GM21529 (cell line): ENCODE measurements at regions not wholly inside any gene's neighbourhood (a gene's known extent, or its start where the extent isn't known, plus 50 kb on each side); places are given as distances from the start of the nearest gene placed in this dataset.
A peak's percentile ranks its signal among the peaks of the same experiment; 100 is the strongest.
"Not testable (repeated sequence)": the region's sequence is repeated elsewhere in the genome, so short reads cannot be mapped to it uniquely, and the experiment has no call there.

Experiments
- ATAC-seq: cut with Tn5 transposase; IDR thresholded peaks from one replicate; pipeline ENCODE4 v1.9.1; 2021; ENCODE audit not compliant: unreplicated experiment

DNA sequence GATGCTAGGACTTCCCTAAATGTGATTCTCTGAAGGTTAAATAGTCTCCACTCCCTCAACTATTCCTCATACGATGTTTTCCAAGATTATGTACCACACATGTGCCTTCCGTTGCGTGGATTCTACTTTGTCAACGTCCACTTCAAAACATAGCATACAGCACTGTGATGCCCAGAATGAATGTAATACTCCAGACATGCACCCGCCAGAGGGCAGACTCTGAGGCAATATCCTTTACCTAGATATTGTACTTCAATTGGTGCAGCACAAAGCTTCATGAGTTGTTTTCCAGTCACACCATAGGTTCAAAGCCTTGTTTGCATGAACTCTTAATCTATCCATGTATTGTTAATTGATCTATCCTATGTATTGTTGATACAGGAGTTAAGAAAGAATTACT is 201.0 kb upstream of the NABP1 start:
- no peak for ATAC-seq

DNA sequence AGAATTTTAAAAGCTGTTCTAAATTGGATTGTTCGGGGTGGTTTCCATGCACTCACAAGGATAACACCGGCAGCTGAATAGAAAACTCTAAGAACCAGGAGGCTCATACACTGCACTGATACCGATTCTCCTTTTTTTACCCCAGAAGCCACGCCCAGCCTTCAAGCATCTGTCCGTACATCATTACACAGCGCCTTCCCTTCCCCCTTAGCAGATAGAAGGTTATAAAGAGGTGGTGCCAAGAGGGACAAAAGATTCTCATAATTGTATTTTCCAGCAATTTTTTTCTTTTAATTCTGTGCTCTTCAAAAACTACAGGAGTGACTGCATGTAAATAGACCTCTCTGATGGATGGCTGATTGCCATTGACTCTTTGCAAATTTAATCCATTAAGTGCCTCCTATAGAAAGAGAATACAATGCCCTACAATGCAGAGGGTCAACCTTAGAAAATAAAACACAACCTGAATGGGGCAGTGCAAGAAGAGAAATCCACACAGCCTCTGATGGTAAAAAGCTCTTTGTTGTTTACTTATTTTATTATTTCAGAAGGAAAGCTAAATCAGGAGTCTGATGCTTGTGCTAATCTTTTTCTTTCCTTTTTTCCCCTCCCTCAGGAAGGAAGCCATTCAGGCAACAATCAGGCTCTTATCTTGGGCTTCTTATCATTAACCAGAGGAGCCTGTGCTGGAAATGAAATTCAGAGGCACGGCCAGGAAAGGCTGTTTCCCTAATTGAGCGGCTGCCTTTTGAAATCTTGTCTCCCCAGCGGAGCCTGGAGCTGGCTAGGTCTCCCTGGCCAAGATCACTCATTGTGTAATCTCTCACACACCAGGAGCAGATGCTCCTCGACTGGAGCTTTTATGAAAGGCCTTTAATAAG is 198.9 kb upstream of the NABP1 start:
- ATAC-seq = no peak

DNA sequence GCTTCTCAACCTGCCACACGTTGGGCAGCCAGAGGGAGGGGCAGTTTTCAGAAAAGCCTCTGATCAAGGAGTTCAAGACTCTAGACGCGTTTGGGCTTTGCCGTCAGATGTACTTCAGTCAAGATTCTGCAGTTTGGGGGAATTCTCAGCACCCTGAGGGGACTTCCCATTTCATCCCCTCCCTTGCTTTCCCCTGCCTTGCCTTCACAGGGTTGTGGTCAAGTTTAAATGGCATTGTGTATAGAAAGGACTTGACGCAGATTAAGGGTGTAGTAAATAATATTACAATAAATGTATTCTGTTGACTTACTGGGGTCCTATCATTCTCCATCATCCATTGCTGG is 198.3 kb upstream of the NABP1 start:
- peak; percentile 81 for ATAC-seq

DNA sequence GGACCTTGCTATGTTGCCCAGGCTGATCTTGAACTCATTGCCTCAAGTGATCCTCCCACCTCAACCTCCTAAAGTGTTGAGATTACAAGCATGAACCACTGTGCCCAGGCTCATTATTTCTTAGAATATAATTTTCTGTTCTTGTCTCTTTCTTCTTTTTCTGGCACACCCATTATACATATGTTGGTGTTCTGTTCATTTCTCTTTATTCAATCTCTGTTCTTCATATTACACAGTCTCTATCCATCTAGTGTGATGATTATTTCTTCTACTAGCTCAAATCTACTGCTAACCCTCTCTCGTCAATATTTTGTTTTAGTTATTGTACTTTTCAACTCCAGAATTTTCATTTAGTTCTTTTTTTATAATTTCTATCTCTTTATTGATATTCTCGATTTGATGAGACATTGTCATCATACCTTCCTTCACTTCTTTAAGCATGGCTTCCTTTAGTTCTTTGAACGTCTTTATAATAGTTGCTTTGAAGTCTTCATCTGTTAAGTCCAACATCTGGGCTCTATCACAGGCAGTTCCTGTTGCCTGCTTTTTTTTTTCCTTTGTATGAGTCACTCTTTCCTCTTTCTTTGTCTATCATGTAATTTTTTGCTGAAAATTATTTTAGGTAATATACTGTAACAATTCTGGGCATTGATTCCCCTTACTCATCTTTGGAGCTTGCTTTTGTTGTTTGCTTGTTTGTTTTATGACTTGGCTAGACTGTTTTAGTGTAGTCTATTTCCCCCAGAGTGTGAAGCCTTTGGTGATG is 196.4 kb upstream of the NABP1 start:
- ATAC-seq = no peak

DNA sequence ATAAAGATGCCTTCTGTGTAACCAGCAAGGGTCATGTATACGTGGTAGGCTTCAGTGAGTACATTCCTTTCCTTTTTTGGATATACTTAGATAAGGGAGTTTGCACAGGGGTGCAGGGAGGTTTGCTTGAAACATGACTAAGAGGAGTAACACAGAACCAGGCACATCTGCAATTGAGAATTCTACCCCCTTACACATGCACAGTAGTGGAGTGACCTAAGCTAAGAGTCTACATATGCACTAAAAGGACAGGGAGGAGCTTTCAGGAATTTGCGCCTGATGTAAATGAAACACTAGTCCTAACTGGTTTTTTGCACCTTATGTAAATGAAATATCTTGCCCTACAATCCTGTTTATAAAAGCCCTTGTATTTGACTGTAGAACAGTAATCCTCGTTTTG is 194.8 kb upstream of the NABP1 start:
- ATAC-seq = no peak

DNA sequence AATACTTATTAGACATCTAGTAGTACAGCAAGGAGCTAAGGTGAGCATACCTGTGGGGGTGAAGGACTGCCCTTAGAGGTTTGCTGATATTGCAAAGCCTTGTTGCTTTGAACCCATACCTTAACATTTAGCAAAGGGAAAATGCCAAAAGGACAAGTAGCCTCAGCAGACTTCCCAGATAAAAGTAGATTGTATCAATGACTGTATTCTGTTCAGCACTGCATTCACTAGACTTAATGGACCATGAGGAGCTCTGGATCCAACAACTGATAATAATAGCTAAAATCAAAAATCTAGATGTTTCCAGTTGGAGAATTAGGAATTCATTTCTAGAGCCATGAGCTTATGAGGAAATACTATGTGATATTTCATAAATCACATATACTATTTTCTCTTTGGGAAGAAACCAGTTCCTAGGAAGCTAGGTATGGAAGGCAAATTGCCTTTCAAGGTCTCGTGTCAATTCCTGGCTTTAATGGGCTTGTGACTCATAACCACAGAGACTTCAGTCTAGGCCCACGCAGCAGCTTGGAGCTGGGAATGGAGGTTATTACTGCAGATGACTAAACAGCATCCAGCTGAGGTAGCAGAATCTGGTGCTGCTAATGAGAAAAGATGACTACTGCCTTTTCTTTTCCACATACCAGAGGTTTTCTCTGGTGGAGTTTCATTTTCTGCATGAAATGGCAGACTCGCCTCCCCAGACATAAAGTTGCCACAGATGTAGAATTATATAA is 191.2 kb upstream of the NABP1 start:
- ATAC-seq = no peak

DNA sequence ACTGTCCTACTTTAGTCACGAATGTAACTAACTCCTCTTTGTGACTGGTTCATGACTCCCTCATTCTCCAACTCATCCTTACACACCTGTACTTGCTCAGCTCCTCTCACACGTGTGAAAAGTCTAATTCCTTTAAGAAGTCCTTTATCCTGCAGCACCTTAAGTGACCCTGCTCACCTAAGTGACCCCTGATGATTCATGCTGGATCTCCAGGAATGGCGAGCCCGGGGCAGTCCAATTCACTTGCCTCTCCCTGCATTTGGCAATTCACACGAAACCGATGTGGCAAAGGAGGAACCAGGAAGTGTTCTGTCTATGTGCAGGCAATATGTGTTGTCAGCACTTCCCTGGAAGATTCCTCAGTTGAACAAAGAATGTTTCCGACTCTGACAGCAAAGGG is 189.8 kb upstream of the NABP1 start:
- no peak for ATAC-seq

DNA sequence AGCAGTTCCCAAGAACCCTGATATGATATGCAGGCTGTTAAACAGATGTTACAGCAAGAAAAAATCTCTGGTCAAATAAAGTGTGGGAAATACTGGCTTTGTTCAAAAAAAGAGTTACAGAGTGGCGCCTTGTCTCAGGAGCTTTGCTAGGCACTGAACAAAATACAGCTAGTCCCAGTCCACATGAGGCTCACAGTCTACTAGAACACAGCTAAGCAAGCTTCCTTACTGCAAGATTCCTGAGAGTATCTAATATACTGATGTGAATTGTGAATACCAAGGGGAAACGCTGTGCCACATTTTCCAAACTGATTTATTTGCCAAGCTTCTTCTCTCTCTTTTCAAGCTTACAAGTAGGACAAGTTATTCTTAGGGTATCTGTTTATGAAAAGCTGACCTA is 188.8 kb upstream of the NABP1 start:
- no peak for ATAC-seq

DNA sequence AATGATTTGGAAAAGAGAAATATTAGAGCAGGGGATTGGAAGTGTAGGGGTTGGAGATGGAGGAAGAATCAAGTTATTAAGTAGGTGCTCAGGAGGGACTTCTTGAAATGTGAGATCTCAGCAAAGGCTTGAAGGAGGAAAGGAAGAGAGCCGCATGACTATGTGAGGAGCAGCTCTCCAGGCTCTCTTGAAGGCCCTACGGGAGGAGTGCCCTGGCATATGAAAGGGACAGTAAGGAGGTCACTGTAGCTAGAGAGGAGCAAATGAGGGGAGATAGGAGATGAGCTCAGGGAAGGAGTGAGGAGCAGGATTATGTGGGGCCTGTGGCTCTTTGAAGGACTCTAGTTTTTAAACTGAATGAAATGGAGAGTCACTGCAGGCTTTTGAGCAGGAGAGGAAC is 181.1 kb upstream of the NABP1 start:
- no peak for ATAC-seq

DNA sequence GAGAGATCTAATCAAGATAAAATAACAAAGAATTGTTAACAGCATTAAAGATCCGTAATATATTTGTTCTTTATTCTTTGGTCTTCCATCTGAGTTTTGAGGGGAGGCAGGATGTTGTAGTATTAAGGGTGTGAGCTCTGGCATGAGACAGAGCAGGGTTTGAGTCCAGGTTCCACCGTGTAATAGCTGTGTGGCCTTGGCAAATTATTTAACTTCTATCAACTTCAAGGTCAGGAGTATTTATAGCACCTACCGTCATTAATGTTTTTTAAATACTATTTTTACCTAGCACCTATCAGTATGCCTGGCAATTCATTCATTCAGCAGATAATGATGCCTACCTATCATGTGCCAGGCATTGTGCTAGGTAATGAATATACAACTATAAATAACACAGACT is 180.1 kb upstream of the NABP1 start:
- ATAC-seq = no peak

DNA sequence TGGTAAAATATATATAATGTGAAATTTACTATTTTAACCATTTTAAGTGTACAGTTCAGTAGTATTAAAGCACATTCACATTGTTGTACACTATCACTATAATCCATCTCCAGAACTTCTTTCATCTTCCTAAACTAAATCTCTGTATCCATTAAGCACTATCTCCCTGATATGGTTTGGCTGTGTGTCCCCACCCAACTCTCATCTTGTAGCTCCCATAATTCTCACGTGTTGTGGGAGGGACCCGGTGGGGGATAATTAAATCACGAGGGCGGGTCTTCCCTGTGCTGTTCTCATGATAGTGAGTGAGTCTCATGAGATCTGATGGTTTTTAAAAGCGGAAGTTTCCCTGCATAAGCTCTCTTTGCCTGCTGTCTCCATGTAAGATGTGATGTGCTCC is 178.9 kb upstream of the NABP1 start:
- ATAC-seq = no peak

DNA sequence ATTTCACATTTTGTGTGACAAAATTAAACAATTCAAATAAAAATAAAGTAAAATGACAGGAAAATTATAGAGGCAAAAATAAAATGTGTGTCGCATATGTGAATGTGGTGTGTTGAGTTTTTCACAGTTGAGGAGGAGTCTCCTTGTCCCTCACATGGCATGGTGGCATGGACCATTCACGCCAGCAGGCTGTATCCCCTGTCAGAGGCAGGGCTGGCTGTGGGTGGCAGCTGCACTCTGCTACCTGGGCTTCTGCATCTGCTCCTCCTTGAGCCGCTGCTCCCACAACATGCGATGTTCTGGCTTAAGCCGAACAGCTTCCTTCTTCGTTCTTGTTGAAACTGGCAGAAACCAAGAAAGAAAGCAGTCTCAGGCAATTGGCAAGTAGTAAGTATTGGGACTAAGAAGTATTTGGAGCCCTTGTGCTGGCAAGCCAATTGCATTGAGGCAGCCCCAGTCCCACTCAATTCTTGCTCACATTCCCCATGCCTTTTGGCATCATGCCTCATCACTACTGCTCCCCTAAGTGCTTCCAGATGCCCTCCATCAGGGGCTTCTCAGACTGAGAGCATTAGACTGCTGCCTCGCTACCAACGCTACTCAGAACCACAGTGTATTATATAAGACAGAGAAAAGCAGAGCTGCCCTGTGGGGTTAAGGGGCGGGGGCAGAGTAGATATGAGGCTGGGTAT is 177.9 kb upstream of the NABP1 start:
- ATAC-seq = no peak

DNA sequence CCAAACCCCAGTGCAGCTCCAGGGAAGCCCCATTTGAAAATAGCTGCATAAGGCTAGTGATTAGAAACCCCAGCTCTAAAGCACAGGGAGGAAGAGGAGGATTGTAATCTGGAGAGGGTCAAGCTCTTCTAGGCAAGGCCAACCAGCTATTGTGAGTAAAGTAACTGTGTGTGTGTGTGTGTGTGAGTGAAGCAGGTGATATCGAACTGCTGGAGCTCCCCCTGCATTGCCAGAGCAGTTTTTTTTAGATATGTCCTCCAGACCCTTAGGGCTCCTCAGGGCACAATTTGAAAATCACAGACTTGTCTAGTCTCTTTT is 177.4 kb upstream of the NABP1 start:
- no peak for ATAC-seq

DNA sequence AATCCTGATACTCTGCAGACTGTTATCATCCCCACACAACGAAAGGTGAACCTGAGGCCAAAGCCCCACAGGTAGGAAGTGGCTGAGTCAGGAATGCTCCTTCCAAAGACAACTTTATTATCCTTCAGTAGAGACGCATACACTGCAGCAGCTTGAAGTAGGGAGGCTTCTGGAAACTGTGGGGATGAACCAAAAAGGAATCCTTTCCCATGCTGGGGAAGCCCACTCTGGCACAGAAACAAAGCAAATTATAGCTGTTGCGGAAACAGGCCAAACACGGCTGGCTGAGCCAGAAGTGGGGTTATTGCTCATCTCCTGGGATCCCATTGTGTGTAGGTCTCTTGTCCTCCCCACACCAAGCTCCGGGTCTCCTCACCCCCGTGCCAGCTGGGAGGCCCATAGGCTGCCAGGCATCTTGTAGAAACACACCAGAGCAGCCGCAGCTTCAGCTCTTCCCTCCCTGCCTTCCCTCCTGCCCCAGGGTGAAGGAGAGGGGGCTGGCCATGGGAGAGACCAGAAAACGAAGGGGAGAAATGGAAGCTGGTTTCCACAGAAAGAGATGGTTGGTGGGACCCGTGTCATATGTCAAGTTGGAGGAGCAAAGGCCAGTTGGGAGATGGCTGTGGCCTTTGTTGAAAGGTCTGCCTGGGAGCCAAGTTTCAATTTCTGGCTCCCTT is 176.9 kb upstream of the NABP1 start:
- ATAC-seq = no peak

DNA sequence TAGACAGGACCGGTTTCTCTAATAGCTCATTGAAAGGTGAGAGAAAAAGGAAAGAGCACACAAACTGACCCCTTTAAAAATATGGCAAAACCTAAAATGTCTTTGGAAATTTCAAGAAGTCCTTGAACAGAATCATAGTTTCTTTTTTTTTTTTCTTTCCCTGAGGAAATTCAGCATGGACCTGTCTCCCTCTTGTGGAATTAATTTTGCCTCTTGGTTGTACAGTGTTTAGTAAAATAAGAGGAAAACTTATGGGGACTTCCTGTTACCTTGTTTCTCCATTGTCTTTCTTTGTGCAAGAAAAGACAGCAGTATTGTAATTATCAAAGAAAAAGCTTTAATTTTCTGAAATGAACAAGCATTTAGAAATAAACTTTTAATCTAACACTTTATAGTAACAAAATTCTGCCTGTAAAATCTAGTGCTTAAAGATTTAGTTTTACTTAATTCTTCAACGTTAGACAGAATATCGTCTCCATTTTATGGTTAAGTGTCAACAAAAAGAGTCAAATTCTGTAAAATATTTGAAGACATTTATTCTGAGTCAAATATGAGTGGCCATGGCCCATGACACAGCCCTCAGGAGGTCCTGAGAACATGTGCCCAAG is 176.3 kb upstream of the NABP1 start:
- ATAC-seq = no peak

DNA sequence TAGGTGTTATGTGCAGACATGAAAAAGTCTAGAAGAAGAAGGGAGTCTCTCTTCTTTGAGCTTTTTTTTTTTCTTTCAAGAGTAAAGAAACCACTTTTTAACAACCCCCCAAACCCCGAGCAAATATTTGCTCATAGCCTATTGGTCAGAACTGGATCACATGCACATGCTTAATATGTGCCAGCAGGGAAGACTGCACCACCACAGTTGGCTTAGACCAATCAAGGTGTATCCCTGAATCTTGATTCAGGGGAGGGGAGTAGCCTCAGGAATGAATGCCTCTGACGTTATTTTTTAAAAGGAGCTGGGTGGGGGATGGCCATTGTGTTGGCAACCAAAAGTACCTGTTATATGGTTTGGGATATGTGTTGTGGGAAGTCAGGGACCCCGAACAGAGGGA is 171.4 kb upstream of the NABP1 start:
- ATAC-seq = no peak

DNA sequence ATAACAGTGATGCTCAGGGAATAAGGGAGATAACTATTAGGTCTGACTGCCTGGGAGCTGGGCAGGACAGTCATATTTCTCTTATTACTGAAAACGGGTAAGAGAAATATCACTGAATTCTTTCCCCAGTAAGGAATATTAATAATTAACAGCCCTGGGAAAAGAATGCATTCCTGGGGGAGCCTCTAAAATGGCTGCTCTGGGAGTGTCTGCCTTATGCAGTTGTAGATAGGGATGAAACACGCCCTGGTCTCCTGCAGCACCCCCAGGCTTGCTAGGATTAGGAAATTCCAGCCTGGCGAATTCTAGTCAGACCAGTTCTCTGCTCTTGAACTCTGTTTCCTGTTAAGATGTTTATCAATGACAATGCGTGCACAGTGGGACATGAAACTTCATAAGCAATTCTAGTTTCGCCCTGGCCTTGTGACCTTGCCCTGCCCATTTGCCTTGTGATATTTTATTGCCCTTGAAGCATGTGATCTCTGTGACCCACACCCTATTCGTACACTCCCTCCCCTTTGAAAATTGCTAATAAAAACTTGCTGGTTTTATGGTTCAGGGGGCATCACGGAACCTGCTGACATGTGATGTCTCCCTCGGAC is 170.6 kb upstream of the NABP1 start:
- not testable (repeated sequence) for ATAC-seq

DNA sequence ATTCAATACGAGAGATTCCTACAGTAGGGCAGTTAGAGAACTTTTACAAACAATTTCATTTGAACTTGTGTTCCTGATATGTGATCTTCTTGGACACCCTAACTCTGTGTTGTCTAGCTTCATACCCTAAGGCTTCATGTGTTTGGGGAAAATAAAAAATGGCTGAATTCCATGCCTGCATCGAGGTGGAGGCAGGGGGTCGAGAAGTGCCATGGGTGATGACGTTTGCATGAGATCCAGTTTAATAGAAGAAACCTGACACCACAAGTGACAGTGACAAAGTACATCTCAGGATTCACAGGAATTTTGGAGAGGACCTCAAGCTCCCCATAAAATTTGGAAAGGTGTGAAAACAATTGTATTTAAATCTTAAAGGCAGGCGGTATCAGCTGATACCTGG is 169.2 kb upstream of the NABP1 start:
- ATAC-seq = no peak

DNA sequence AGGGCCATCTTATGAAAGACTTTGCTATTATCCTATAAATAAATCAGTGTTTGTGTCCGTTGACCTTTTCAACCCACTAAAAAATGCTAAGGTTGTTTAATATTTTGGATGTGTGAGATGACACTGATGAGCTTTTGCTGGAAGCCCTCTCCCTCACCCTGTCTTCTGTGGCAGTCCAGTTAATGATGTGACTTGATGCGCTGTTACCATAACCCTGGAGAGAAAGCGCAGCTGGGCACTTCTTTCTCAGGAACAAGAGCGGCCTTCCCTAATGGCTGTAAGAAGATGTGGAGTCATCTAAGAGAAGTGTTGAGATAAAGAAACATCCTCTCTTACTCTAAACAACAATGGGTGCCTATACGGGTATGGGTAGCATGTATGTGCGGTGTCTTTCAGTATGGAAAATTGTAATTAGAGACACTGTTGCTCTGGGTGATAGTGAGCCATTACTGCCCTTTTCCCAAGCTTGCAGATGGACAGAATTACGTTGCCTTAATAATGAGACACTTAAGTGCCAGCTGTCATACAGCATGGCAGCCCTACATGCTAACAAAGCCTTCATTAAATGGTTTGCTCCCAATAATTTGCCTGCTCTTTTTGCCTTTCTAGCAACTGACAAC is 165.6 kb upstream of the NABP1 start:
- ATAC-seq = no peak

DNA sequence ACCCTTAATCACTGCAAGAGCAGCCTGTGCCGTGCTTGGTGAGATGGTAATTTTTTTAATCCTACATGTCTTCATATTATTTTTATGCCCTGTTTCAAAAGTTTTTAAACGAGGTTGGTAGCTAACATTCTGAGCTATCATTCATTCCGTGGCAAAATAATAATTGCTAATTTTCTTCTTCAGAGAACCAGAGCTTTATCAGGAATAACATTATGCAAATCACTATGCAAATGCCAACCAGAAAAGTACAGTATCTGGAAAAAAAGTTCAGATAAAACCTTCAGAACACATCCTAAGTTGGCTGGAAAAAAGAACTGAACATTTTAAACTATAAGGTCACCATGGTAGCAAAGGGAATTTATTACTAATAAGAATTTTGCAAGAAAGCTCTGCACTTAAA is 165.1 kb upstream of the NABP1 start:
- ATAC-seq = no peak
